ENCODE measurements at regions not wholly inside any gene's neighbourhood (a gene's known extent, or its start where the extent isn't known, plus 50 kb on each side); places are given as distances from the start of the nearest gene placed in this dataset.

- intact Hi-C loops (cut with micrococcal nuclease): no loop called here
Observed at GRCh38 chr4:142960867-142961644, 115.0 kb upstream of the INPP4B start.

- intact Hi-C loops (cut with micrococcal nuclease): no loop called here
Observed at GRCh38 chr4:142961866-142962265, 115.8 kb upstream of the INPP4B start.

GRCh38 chr4:142974328-142974727 lies 128.2 kb upstream of the INPP4B start:
- intact Hi-C loops (cut with micrococcal nuclease): no loop called here

- intact Hi-C loops (cut with micrococcal nuclease): no loop called here
Observed at GRCh38 chr4:142975618-142976017, 129.5 kb upstream of the INPP4B start.

- intact Hi-C loops (cut with micrococcal nuclease): no loop called here
Observed at GRCh38 chr4:142976482-142976881, 130.4 kb upstream of the INPP4B start.

GRCh38 chr4:142977182-142977581 lies 131.1 kb upstream of the INPP4B start:
- intact Hi-C loops (cut with micrococcal nuclease): no loop called here

GRCh38 chr4:142983065-142983464 lies 137.0 kb upstream of the INPP4B start:
- intact Hi-C loops (cut with micrococcal nuclease): no loop called here

- intact Hi-C loops (cut with micrococcal nuclease): no loop called here
Observed at GRCh38 chr4:142983589-142983988, 137.5 kb upstream of the INPP4B start.

- intact Hi-C loops (cut with micrococcal nuclease): no loop called here
Observed at GRCh38 chr4:142984871-142985585, 138.9 kb upstream of the INPP4B start.

- intact Hi-C loops (cut with micrococcal nuclease): no loop called here
Observed at GRCh38 chr4:143016171-143016570, 168.5 kb upstream of the USP38 start.

GRCh38 chr4:143017210-143017609 lies 167.5 kb upstream of the USP38 start:
- intact Hi-C loops (cut with micrococcal nuclease): no loop called here

GRCh38 chr4:143019351-143019750 lies 165.4 kb upstream of the USP38 start:
- intact Hi-C loops (cut with micrococcal nuclease): no loop called here

GRCh38 chr4:143021384-143021783 lies 163.3 kb upstream of the USP38 start:
- intact Hi-C loops (cut with micrococcal nuclease): loop anchor here (10.0 kb wide), 1 partner anchor 897 kb away; no protein-coding TSS in a partner anchor

- intact Hi-C loops (cut with micrococcal nuclease): loop anchor here (10.0 kb wide), 1 partner anchor 899 kb away; no protein-coding TSS in a partner anchor
Observed at GRCh38 chr4:143023239-143023918, 161.3 kb upstream of the USP38 start.

GRCh38 chr4:143025081-143025704 lies 159.5 kb upstream of the USP38 start:
- intact Hi-C loops (cut with micrococcal nuclease): loop anchor here (10.0 kb wide), 1 partner anchor 900 kb away; no protein-coding TSS in a partner anchor

- intact Hi-C loops (cut with micrococcal nuclease): loop anchor here (10.0 kb wide), 1 partner anchor 902 kb away; no protein-coding TSS in a partner anchor
Observed at GRCh38 chr4:143026459-143027170, 158.1 kb upstream of the USP38 start.

- intact Hi-C loops (cut with micrococcal nuclease): no loop called here
Observed at GRCh38 chr4:143035661-143036060, 149.1 kb upstream of the USP38 start.

GRCh38 chr4:143036443-143036842 lies 148.3 kb upstream of the USP38 start:
- intact Hi-C loops (cut with micrococcal nuclease): no loop called here

GRCh38 chr4:143046454-143046853 lies 138.3 kb upstream of the USP38 start:
- intact Hi-C loops (cut with micrococcal nuclease): no loop called here

GRCh38 chr4:143046906-143047305 lies 137.8 kb upstream of the USP38 start:
- intact Hi-C loops (cut with micrococcal nuclease): no loop called here

GRCh38 chr4:143054971-143055370 lies 129.7 kb upstream of the USP38 start:
- intact Hi-C loops (cut with micrococcal nuclease): no loop called here

Measured in T-helper 1 cell treated with Interleukin-12 subunit alpha and Interleukin-12 subunit beta and Interleukin-4 antibody, amounts not matched to agents 30 ng/mL and 1 ng/mL, for 36 hours (primary cell).